Activated CD4-positive, CD25-positive, alpha-beta regulatory T cell treated with anti-CD3 and anti-CD28 coated beads, Interleukin-2, amount 50 U/mL, for 72 hours (primary cell): ENCODE measurements at regions not wholly inside any gene's neighbourhood (a gene's known extent, or its start where the extent isn't known, plus 50 kb on each side); places are given as distances from the start of the nearest gene placed in this dataset.

Experiments used
- DNase-seq: peaks from one replicate; pipeline ENCODE4 v3.0.0; 2021

DNA sequence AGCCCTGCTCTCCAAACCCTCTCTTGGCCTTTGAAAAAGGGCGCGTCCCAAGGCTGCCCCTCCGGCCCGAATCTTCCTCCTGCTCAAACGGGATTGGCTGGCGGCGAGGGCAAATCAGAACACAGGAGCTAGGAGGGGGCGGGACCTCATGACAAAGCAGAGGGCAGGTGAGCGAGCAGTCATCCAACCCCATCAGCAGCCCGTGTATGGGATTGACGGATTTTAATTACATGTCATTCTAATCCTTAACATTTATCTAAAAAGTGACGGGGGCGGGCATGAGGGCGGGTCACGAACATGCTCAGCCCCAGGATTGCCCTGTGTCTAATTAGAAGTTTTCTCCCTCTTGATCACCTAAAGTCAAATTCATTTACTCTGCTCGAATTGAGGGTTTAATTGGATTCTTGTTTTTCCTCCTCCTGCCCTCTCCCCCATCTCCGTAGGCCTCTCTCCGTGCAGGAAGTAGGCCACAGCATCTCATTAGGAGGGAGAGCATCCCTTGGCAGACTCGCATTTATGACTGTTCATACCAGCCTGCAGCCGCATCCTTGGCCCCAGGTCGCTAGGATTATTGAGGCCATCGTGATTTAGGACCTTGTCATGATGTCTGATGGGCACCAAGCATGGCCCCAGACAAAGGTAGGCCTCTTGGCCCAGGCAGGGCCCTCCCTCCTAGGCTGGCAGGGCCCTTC is 147.1 kb downstream of the CHST1 start:
- DNase-seq, result no peak

DNA sequence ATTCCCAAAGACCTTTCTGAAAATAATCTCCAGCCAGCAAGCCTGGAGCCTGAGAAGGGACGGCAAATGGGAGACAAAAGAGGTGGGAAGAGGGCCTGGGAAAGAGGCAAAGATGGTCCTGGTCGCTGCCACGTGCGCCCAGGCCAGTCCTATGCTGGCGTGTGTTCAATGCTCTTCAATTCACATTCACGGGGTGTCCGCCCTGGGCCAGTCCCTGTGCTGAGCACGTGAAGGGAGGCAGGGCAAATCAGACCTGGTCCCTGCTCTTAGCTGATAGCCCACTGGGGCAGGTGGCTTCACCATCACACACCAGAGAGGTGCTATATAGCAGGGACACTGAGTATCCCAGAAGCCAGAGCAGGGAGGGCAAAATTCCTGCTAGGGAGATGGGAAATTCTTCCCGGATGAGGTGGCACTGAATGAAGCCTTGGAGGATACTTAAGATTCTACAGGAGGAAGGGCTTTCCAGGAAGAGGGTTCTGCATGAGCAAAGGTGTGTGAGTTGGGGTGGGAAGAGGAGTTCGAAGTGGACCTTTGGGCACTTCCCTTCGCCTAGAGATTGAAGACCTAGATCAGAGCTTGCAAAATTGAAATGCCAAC is 148.2 kb downstream of the CHST1 start:
- no peak for DNase-seq

DNA sequence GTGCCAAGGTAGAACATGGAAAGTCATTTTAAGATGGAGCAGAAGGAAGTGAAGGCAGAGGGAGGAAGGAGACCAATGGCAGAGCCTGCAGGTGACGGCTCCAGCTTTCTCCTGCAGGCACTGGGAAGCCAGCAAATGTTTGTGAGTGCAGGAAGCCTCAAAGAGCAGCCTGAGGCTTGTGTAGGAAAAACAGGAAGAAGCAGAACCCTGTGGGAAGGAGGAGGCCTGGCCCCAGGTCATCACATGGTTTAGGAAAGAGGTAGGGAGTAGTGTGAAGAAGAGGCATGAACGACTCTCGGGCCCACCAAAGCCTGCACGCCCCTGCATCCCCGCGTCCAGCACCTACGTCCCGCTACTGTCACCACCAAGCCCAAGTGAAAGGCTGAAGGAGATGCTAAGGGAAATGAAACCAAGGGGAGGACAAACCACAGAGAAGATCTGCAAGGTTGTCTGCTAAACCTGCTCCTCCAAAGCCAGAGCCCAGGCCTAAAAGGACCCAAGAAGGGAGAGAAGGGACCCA is 151.5 kb downstream of the CHST1 start:
- DNase-seq, result no peak

DNA sequence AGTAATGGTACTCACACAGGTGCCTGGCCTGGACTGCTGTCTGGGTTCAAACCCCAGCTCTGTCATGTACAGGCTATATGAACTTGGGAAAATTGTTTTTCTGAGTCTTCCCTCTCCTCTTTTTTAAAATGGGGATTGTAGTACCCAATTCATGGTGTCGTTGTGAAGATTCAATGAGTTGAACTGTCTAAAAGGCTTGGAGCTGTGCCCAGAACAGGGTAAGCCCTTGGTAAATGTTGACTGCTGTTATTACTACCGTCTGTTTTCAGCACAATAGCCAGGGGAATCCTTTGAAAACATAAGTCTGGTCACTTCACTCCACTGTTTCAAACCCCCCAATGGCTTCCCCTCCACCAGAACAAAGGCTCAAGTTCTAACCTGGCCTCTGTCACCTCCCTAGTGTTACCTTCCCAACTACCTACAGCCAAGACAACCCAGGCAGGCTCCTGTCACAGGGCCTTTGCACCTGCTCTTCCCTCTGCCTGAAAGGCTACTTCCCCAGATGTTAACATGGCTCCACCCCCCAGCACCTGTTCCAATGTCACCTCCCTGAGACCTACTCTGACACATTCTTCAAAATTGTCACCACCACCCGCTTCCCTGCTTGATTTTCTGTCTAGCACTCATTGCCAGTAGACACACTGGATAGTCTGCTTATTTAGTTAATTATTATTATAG is 152.8 kb downstream of the CHST1 start:
- no peak for DNase-seq

DNA sequence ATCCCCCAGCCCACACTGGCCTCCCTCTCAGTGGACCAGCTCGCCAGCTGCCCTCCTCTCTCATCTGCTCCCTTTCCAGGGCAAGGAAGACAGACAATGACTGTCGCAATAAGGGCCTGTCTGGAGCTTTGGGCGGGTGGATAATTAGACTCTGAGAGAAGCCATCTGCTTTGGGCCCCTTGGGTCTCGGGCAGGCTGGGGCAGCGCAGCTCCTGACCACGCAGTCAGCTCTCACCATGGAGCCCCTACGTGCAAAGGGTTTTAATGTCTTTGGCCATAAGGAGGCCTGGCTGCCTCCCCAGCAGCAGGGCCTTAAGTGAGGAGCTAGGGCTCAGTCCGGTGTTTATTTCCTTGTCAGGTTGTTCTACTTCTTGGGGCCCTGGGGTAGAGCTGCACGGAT is 153.9 kb downstream of the CHST1 start:
- no peak for DNase-seq

DNA sequence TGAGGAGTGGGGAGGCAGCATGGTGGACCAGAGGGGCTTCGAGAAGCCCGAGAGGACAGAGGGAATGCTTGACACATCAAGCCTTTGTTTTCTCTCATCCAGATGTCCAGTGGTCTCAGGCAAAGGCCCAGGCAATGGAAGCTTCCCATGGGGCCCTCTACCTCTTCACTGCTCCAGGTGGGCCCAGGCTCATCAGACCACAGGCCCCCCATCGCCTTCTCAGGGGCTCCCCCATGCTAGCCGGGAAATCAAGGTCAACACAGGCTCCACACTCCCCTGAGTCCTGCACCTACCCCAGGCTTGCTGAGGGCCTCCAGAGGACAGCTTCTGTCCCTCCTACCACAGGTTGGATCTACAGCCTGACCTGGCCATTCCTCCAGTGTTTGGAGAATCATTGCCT is 157.5 kb downstream of the CHST1 start:
- DNase-seq, result no peak

DNA sequence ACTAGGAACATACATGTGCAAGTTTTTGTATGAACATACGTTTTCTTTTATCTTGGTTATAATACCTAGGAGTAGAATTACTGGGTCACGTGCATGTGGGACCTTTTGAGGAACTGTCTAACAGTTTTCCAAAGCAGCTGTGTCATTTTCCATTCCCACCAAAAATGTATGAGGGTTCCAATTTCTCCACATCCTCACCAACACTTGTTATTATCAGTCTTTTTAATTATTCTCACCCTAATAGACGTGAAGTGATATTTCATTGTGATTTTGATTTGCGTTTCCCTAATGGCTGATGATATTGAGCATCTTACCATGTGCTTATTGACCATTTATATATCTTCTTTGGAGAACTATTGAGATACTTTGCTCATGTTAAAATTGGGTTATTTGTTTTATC is 162.1 kb downstream of the CHST1 start:
- no peak for DNase-seq

DNA sequence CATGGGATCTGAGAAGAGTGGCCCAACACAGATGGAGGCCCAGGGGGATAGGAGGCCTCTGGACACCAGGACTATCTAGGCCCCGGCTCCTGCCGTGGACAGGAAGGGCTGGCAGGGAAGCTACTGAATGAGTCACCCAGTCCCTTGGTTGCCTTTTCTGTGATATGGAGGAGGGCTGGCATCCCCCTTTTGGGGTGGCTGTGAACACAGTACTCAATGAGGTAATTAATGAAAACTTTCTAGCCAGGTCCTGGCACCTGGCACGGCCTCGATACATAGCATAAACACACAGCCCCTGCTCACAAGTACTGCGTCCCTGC is 163.2 kb downstream of the CHST1 start:
- DNase-seq, result no peak

DNA sequence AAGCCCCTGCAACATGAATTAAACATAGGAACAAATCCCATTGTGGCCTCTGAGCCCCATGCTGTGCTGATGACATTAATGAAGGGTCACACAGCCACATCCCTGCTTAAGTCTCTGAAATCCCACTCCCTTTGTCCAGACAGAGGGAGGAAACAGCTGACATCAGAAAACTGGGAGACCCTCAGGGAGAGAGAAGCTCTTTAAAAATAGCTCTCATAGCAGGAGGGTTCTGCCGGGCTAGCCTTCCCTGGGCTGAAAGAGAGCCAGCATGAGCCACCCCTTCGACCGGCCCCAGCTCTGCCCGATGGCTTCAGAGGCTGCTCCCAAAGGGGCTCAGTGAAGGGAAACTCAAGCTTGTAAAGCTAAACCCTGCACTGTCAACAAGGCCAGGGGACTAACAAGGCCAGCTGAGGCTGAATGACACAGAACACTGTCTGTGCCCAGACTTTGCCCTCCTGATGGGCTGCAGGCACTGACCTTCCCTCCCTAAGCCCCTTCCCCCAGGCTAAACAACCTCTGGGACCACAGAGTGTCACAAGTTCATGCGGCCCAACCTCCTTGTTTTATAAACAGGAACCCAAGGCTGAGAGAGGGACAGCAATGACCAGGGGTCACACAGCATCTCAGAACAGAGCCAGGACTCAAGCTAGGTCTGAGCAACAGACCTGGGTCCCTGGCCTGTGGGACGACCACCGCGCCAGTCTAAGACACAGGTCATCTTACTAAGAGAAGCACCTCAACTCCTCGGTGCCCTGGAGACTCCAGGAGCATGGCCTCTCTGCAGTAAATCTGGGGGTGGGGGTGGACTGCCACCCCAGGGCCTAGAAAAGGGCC is 163.8 kb downstream of the CHST1 start:
- DNase-seq, result no peak

DNA sequence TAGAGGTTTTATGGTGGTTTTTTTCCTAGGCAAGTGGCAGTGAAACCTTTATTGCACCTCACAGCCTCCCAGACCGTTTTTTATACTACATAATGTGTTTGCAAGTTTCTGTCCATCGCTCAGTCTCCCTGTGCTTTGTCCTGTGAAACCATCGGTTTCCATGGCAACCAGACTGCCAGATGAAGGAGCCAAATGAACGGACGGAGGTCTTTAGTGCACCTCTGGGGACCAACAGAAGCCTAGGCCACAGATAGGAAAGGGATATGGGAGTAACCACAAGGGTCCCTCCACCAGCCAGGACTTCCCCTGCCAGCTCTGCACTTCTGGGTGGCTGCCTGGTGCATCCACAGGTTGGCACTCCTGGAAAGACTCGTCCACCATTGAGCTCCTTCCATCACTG is 165.0 kb downstream of the CHST1 start:
- DNase-seq, result no peak

DNA sequence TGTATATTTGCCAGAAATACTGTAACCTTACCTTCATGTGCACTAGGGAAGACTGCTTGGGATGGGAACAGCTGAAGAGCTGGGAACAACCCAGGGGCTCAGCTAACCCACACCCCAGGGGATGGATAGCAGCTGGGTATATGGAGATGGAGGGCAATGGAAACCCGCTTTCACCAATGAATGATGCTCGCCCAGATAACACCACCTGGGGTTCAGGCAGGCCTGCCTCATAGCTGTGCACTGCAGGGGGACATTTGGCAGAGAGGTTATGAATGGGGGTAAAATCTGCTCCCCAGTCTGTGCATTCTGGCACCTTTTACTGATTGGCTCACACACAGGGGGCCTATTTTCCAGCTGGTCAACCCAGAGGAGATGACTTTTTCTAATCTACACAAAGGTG is 170.7 kb downstream of the CHST1 start:
- DNase-seq, result no peak

DNA sequence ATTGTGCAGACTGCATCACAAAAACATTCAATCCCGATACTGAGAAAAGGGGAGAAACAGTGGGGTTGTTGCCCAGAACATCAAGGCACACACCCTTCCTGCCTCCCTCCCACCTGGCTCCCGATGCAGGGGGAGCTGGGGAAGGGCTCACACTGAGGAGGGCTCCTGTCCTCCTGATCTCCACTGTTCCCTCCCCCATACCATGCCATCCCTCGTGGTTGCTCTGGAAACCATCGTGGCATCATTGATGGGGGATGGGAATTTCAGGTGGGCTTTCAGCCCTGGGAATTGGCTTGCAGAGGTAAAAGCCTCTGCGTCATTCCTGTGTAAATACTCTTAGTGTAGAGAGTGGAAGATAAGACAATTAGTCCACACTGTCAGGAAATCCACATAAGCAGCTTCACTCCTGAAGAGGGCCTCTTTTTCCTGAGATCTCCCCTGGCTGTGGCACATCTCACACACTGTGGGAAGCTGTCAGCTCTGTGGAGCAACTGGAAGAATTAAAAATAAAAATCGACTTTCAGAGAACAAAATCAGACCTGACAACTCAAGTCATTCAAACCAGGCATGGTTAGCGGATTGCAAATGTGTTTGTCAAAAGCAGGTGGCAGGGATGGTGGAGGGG is 176.0 kb downstream of the CHST1 start:
- no peak for DNase-seq

DNA sequence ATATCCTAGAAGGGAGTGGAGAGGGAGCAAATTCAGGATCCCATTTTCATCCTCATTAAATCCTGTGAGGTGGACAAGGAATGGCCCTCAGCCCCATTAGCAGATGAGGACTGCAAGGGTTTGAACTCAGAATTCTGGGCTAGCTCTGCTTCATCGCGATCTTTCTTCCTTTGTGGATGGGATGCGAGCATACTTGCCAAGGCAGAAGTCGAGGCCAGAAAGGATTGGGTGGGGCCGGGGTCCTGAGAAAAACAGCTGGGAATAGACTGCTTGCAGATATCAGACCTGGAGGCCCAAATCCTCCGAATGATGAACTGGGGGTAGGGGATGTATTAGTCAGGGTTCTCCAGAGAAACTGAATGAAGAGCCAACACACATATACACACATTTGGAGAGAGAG is 179.0 kb downstream of the CHST1 start:
- no peak for DNase-seq

DNA sequence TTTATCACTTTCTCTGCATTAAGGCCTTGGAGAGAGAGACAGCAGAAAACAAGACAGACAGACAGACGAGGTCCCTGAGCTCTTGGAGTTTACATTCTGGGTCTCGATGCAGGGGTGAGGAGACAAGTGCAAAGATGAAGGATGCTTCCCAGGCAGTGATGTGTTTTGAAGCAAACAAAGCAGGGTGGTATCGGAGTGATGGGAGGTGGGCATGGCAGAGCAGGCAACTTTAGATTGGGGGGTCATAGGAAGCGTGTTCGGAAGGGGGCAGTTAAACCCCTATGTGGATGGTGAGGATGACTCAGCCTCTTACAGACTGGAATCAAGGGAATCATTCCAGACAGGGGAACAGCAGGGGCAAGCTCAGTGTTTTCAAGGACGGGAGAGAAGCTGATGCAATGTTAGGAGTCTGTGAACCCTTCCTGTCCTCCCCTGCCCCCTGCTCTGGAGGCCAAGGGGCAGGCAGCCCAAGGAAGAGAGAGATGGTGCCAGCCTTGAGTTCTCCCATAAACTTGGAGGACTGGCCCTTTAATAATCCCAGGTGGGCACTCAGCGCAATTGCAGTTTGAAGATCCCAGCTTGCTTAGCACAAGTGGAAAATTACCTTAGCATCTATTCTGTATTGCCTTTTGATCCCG is 180.2 kb downstream of the CHST1 start:
- no peak for DNase-seq

DNA sequence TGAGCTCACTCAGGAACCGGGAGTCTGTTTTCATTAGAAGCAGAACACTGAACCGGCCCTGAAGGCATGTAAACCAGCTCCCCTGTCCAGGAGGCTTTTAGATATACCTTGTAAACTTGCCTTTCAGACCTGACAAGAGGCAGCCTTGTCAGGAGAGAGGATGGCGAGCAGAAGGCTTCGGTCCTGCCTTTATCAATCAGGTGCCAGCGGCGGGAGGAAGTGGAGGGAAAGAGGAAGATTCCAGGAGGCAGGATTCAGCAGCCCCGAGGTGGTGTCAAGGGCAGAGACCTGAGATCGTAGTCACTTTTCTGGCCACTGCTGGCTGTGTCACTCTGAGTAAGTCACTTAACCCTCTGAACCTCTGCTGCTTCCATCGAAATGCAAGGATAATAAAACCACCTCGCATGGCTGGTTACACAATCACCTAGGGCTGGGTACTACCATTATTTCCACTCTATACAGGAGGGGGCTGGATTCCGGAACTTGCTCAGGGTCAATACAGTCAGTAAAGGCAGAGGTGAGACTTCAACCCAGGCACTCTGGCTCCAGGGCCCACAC is 181.0 kb downstream of the CHST1 start:
- DNase-seq, result no peak

DNA sequence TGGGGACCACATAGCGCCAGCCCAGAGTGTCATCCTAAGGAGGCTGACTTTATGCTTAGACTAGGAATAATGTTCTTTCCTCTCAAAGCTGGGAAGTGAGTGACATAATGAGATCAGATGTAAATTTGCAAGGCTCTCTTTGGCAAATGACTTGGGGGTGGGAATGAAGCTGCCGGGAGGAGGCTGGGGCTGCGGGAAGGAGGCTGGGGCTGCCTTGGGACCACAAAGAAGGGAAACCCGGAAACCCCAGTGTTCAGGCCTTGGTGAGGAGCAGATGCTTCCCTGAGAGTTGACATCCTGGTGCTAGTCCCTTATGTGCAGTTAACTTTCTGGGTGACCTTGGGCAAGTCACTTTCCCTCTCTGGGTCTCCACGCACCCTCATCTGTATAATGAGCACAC is 182.0 kb downstream of the CHST1 start:
- no peak for DNase-seq

DNA sequence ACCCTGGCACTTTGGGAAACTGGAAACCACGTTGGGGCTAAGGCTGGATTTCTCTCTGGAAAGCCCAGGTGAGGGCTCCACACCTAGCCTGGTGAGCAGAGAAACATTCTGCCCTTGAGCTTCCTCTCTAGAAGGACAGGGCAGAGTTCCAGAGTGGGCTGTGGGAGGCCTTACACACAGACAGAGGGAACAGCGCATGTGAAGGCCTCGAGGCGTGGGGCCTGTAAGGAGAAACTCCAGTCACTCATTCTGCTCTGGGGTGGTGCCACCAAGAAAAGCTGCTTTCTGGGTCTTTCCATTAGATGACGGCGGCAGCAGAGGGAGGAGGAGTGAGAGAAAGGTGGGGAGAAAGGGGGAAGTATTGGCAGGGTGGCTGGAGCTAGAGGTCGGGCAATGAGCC is 183.1 kb downstream of the CHST1 start:
- no peak for DNase-seq

DNA sequence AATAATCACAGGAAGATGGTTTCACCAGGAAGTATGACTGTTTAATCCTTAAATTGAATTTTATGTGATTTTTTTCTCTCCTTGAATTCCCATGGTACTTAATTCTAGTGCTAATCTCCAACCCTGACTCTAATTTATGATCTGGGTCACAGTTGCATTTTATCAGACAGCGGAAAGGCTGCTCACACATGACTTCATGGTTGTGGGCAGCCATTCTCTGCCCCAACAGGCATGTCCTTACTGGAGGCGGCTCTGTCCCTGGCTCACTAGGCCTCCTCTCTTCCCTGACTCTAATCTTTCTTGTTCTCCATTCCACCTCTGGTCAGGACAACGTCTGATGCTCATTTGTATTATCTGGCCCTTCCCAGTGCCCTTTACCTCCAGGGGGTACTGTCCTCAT is 184.4 kb downstream of the CHST1 start:
- DNase-seq, result no peak

DNA sequence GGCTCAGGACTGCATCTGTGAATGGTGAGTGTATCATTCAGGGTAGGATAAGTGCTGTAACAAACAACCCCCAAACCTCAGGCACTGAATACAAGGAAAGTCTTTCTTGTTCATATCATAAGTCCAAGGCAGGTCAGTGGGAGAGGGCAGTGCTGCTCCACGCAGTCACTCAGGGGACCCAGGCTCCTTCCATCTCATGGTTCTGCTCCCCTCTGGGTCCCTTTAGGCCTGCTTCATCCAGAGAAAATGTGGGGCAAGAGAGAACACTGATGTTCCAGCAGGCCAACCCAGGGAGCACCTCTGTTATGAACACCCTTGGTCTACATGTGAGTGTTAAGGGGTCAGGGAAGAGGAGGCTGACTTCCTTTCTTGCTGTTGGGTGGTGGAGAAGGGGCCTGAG is 187.8 kb downstream of the CHST1 start:
- DNase-seq, result no peak

DNA sequence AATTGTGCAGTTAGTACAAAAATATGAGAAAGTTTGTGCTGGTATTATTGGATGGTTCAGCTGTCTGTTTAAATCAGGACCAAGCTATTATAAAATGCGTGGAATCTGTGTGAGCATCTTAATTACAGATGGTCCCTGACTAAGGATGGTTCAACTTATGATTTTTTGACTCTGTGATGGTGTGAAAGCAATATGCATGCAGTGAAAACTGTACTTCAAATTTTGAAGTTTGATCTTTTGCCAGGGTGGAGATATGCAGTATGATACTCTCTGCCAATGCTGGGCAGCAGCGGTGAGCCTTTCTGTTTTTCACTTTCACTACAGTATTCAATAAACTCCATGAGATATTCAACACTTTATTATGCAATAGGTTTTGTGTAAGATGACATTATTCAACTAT is 189.3 kb downstream of the CHST1 start:
- DNase-seq, result no peak

DNA sequence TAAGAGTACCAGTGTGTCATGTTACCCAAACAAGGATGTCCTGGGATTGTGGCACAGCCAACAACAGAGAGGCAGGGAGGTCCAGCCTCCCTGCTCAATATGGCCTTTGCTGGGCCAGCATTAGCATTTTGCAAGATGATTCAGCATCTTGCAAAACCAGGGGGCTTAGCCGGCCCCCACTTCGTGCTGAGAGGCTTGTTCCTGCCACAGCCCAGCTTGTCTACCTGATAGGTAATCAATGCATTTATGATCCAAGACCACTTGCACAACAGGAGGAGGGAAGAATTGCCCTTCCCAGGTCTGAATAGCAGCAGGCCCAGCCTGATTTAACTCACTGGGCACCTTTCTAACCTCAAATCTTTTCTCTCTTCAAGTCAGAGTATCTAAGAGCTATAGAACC is 189.0 kb upstream of the SYT13 start:
- DNase-seq, result no peak

DNA sequence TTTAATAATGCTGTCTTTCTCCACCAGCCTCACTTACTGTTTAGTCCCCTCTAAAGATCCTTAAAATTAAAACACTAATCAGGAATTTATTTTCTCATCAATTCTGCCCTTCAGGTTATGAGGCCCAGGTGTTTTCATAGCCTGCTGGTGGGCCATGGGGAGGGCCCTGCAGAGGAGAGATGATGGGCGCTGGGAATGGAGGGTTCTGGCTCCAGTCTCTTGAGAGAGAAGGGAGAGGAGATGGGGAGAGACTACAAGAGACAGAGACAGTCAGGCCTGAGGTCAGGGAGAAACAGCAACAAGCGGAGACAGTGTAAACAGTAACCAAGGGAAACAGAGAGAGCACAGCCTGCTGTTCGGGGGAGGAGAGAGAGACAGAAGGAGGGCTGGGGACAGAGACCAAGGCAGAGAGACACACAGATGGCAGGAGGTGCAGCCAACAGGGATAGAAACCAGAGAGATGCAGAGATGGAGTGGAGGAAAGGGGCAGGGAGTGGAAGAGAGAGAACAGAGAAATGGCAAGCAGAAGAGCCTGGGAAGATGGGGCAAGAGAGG is 187.3 kb upstream of the SYT13 start:
- no peak for DNase-seq
